MCF 10A (cell line): ENCODE measurements at regions not wholly inside any gene's neighbourhood (a gene's known extent, or its start where the extent isn't known, plus 50 kb on each side); places are given as distances from the start of the nearest gene placed in this dataset.

ENCODE experiments used
- BruUV-seq: library from RNA; stranded (reverse); fragments of 400-500 nt; replicated peaks from 2 replicates; lab custom pipeline; 2021; lab: Mats Ljungman, UMichigan
- CTCF ChIA-PET: fragments of 300-600 bp; sonication (Branson Sonifier 250); formaldehyde crosslinking; extraction: SDS; loops from one replicate; lab custom pipeline; 2021; ENCODE audit warnings: antibody characterized with exemption, inconsistent platforms; lab: Yijun Ruan, JAX
- POLR2A ChIA-PET: fragments of 300-600, 350-650 bp; sonication (Branson Sonifier 250); formaldehyde crosslinking; extraction: SDS; loops from one replicate; lab custom pipeline; 2020; ENCODE audit warnings: antibody characterized with exemption, inconsistent platforms; lab: Yijun Ruan, JAX
- DNase-seq: peaks from one replicate; pipeline ENCODE4 v3.0.0-alpha.2; 2018; ENCODE audit not compliant: unreplicated experiment
- H3K27ac Mint-ChIP-seq: one replicate; pipeline ENCODE4 v1.8.0; 2022; ENCODE audit warnings: mild to moderate bottlenecking, low read depth, mixed read lengths; ENCODE audit not compliant: unreplicated experiment
- H3K27me3 Mint-ChIP-seq: one replicate; pipeline ENCODE4 v1.8.0; 2022; ENCODE audit warnings: mixed read lengths; ENCODE audit not compliant: insufficient read depth, unreplicated experiment
- H3K36me3 Mint-ChIP-seq: one replicate; pipeline ENCODE4 v1.8.0; 2022; ENCODE audit warnings: mild to moderate bottlenecking, moderate library complexity, mixed read lengths; ENCODE audit not compliant: insufficient read depth, unreplicated experiment
- H3K4me1 Mint-ChIP-seq: one replicate; pipeline ENCODE4 v1.8.0; 2022; ENCODE audit warnings: mixed read lengths; ENCODE audit not compliant: insufficient read depth, unreplicated experiment
- H3K4me3 Mint-ChIP-seq: one replicate; pipeline ENCODE4 v1.8.0; 2022; ENCODE audit warnings: mild to moderate bottlenecking, moderate library complexity, mixed read lengths; ENCODE audit not compliant: unreplicated experiment
- H3K9me3 Mint-ChIP-seq: one replicate; pipeline ENCODE4 v1.8.0; 2022; ENCODE audit warnings: mixed read lengths; ENCODE audit not compliant: unreplicated experiment
- intact Hi-C: fragments of 100-400 bp; cut with micrococcal nuclease; formaldehyde crosslinking; loops from 2 replicates; pipeline ENCODE4 v1.14.1; 2022
- TF ChIP-seq, protein P1 (sequence below): fragments of 200-600 bp; IDR thresholded peaks from one replicate; pipeline ENCODE4 v1.8.0; 2022; ENCODE audit warnings: antibody characterized with exemption, mild to moderate bottlenecking; ENCODE audit not compliant: unreplicated experiment

DNA sequence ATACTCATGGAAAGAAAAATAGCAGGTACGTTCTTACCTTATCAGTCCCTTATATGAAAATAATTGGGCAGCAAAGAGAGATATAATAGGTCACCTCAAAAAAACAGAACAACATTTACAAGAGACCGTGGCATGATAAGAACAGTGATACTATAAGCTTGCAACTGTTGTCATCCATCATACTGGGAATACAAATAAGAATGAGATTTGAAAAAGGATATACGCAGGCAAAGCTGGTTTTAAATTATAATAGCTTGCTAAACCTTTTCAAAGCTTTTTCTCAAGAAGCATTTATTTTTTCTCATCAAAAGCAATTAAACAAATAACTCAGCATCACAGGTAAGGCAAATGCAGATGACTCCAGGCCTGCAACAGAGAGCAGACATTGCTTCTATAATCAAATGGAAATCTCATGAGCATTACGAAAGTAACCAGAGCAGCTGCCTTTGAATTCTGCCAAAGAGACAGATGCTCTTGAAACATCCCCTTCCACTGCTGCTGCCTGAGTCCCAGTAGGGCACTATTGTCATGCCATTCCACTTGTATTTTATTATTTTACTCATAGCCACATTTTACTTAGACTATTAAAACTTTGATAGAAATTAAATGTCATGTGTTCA is 620.6 kb upstream of the GNPDA2 start:
- DNase-seq, result no peak
- TF ChIP-seq, protein P1, sequence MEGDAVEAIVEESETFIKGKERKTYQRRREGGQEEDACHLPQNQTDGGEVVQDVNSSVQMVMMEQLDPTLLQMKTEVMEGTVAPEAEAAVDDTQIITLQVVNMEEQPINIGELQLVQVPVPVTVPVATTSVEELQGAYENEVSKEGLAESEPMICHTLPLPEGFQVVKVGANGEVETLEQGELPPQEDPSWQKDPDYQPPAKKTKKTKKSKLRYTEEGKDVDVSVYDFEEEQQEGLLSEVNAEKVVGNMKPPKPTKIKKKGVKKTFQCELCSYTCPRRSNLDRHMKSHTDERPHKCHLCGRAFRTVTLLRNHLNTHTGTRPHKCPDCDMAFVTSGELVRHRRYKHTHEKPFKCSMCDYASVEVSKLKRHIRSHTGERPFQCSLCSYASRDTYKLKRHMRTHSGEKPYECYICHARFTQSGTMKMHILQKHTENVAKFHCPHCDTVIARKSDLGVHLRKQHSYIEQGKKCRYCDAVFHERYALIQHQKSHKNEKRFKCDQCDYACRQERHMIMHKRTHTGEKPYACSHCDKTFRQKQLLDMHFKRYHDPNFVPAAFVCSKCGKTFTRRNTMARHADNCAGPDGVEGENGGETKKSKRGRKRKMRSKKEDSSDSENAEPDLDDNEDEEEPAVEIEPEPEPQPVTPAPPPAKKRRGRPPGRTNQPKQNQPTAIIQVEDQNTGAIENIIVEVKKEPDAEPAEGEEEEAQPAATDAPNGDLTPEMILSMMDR, result no peak
- CTCF ChIA-PET, result interaction anchor here (0.6 kb wide), 1 partner anchor 9 kb away, joined by 3 read pairs; no protein-coding TSS in a partner anchor
- Mint-ChIP-seq H3K4me1 (peaks cover 13% of the 10 kb centered on the region), H3K27me3 (no peaks in the 10 kb centered on the region), H3K9me3 (no peaks in the 10 kb centered on the region), H3K36me3 (no peaks in the 10 kb centered on the region), H3K4me3 (no peak overlapping the region), H3K27ac (no peak overlapping the region)
- no TSS peak for BruUV-seq
- intact Hi-C loops, result no loop called here
- POLR2A ChIA-PET, result no interaction called here

DNA sequence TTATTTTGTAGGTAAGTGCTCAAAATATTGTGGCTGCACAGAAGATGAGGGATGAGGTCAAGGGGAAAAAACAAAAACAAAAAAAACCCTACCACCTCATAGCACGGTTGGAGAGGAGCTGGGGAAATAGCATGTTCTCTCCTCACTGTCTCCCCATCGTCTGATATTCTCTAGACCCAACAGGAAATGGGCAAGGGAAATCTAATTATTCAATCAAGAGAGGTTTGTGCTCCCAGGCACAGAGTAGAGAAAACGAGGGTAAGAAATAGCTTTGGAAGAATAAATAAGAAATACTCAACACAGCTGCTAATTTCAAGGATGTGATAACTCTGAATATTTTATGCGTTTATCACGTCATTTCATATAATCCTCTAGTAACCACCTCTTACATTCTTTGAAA is 619.2 kb upstream of the GNPDA2 start:
- ChIA-PET POLR2A (no interaction called here), CTCF (interaction anchor here (2.1 kb wide), 1 partner anchor 11 kb away, joined by 8 read pairs; no protein-coding TSS in a partner anchor)
- Mint-ChIP-seq H3K4me1 (peaks cover 10% of the 10 kb centered on the region), H3K27ac (no peak overlapping the region), H3K36me3 (no peaks in the 10 kb centered on the region), H3K27me3 (no peaks in the 10 kb centered on the region), H3K4me3 (no peak overlapping the region), H3K9me3 (no peaks in the 10 kb centered on the region)
- DNase-seq, result no peak
- intact Hi-C loops, result no loop called here
- BruUV-seq, result no TSS peak
- TF ChIP-seq, protein P1, result no peak

DNA sequence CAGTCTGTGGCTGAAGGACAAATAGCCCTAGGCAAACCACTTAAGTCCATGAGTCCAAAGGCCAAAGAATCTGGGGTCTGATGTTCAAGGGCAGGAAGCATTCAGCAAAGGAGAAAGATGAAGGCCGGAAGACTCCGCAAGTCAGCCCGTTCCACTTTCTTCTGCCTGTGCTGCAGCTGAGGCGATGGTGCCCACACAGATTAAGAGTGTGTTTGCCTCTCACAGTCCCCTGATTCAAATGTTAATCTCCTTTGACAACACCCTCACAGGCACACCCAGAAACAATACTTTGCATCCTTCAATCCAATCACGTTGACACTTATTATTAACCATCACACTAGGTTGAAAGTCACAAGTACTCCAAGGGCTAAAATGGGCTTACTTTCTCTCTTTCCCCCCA is 605.4 kb upstream of the GNPDA2 start:
- H3K4me1 Mint-ChIP-seq, result peaks cover 12% of the 10 kb centered on the region
- TF ChIP-seq, protein P1, result no peak
- H3K27me3 Mint-ChIP-seq, result no peaks in the 10 kb centered on the region
- BruUV-seq, result no TSS peak
- POLR2A ChIA-PET, result no interaction called here
- no peak overlapping the region for H3K4me3 Mint-ChIP-seq
- no peaks in the 10 kb centered on the region for H3K9me3 Mint-ChIP-seq
- no peaks in the 10 kb centered on the region for H3K36me3 Mint-ChIP-seq
- no peak for DNase-seq
- CTCF ChIA-PET, result interaction anchor here (0.7 kb wide), 1 partner anchor 300 kb away, joined by 4 read pairs; no protein-coding TSS in a partner anchor
- H3K27ac Mint-ChIP-seq, result no peak overlapping the region
- intact Hi-C loops, result loop anchor here (5.0 kb wide), 1 partner anchor 405 kb away; no protein-coding TSS in a partner anchor

DNA sequence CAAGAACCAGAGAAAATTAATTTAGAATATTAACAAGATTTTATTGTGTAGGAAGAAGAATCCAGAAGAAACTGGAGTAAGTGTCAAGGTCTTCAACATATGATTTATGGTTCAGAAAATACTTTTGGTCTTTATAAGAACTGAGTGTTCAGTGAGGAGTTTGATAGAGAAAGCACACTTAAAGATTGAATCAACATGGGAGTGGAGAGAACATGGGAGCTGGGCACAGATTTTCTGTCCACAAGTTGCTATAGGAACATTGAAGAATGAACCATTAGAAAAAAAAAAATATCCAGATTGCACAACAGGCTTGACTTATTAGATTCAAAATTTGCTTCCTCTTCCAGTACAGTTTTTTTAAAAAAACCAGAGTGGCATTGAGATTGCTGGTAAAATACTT is 601.2 kb upstream of the GNPDA2 start:
- TF ChIP-seq, protein P1, result no peak
- Mint-ChIP-seq H3K27ac (peak overlapping the region; percentile 63), H3K4me3 (no peak overlapping the region), H3K36me3 (no peaks in the 10 kb centered on the region), H3K9me3 (no peaks in the 10 kb centered on the region), H3K27me3 (no peaks in the 10 kb centered on the region), H3K4me1 (peaks cover 26% of the 10 kb centered on the region)
- POLR2A ChIA-PET, result interaction anchor here (1.2 kb wide), 1 partner anchor 10 kb away, joined by 7 read pairs; no protein-coding TSS in a partner anchor
- intact Hi-C loops, result no loop called here
- CTCF ChIA-PET, result no interaction called here
- no peak for DNase-seq
- BruUV-seq, result no TSS peak
